ENCODE measurements at regions not wholly inside any gene's neighbourhood (a gene's known extent, or its start where the extent isn't known, plus 50 kb on each side); places are given as distances from the start of the nearest gene placed in this dataset.

- DNase-seq: peak in 1 of 58 donors; percentile 2
Measured at GRCh38 chr20:12022126-12022525, 104.4 kb downstream of the BTBD3 start.

- no peak for DNase-seq
Measured at GRCh38 chr20:12023194-12023795, 105.6 kb downstream of the BTBD3 start.

GRCh38 chr20:12028771-12029170 lies 111.1 kb downstream of the BTBD3 start:
- DNase-seq: no peak

- DNase-seq: no peak
Measured at GRCh38 chr20:12030470-12030869, 112.8 kb downstream of the BTBD3 start.

- no peak for DNase-seq
Measured at GRCh38 chr20:12036142-12036541, 118.4 kb downstream of the BTBD3 start.

GRCh38 chr20:12037521-12037920 lies 119.8 kb downstream of the BTBD3 start:
- no peak for DNase-seq

GRCh38 chr20:12040261-12040660 lies 122.6 kb downstream of the BTBD3 start:
- DNase-seq: no peak

- DNase-seq: no peak
Measured at GRCh38 chr20:12044969-12045368, 127.3 kb downstream of the BTBD3 start.

GRCh38 chr20:12047838-12048432 lies 130.2 kb downstream of the BTBD3 start:
- no peak for DNase-seq

GRCh38 chr20:12049125-12049524 lies 131.4 kb downstream of the BTBD3 start:
- no peak for DNase-seq

- no peak for DNase-seq
Measured at GRCh38 chr20:12051206-12052163, 133.8 kb downstream of the BTBD3 start.

- DNase-seq: no peak
Measured at GRCh38 chr20:12053353-12053752, 135.7 kb downstream of the BTBD3 start.

- no peak for DNase-seq
Measured at GRCh38 chr20:12054556-12054955, 136.9 kb downstream of the BTBD3 start.

- DNase-seq: no peak
Measured at GRCh38 chr20:12055161-12055560, 137.5 kb downstream of the BTBD3 start.

GRCh38 chr20:12056839-12057238 lies 139.1 kb downstream of the BTBD3 start:
- peak in 7 of 58 donors; percentile 1 to 41 (median 8) for DNase-seq

GRCh38 chr20:12057778-12058177 lies 140.1 kb downstream of the BTBD3 start:
- no peak for DNase-seq

- DNase-seq: no peak
Measured at GRCh38 chr20:12058216-12058615, 140.5 kb downstream of the BTBD3 start.

- DNase-seq: no peak
Measured at GRCh38 chr20:12061466-12061865, 143.8 kb downstream of the BTBD3 start.

GRCh38 chr20:12063106-12063684 lies 145.5 kb downstream of the BTBD3 start:
- DNase-seq: no peak

GRCh38 chr20:12064540-12064939 lies 146.8 kb downstream of the BTBD3 start:
- no peak for DNase-seq

- no peak for DNase-seq
Measured at GRCh38 chr20:12067686-12068085, 150.0 kb downstream of the BTBD3 start.

- DNase-seq: no peak
Measured at GRCh38 chr20:12068121-12068520, 150.4 kb downstream of the BTBD3 start.

All from anterior cingulate cortex (tissue), 58 donors.